CD8-positive, alpha-beta memory T cell (primary cell): ENCODE measurements at regions not wholly inside any gene's neighbourhood (a gene's known extent, or its start where the extent isn't known, plus 50 kb on each side); places are given as distances from the start of the nearest gene placed in this dataset.

Source experiments
- CTCF ChIA-PET: fragments of 350-600 bp; sonication (Branson Sonifier 250); formaldehyde crosslinking; loops from one replicate; lab custom pipeline; 2021; ENCODE audit warnings: antibody characterized with exemption; lab: Charles Lee
- POLR2A ChIA-PET: fragments of 350-600 bp; sonication (Branson Sonifier 250); formaldehyde crosslinking; loops from one replicate; lab custom pipeline; 2021; ENCODE audit warnings: antibody characterized with exemption; lab: Charles Lee
- DNase-seq, 5 donors: peaks; one replicate each; pipeline versions ENCODE4 v3.0.0 to v3.0.0-alpha.2; 2020 to 2022; ENCODE audit warnings: mixed read lengths in 1 of 5
- H3K27ac ChIP-seq: one replicate; pipeline ENCODE4 v1.7.0; 2013; ENCODE audit warnings: low read depth, mild to moderate bottlenecking, low read length, moderate library complexity
- H3K27me3 ChIP-seq: 2 replicates; pipeline ENCODE4 v1.7.0; 2013; ENCODE audit warnings: low read length, mild to moderate bottlenecking; ENCODE audit not compliant: insufficient read depth, poor library complexity, severe bottlenecking
- H3K36me3 ChIP-seq: 2 replicates; pipeline ENCODE4 v1.7.0; 2013; ENCODE audit warnings: mild to moderate bottlenecking, low read length, moderate library complexity; ENCODE audit not compliant: insufficient read depth
- H3K4me1 ChIP-seq: 2 replicates; pipeline ENCODE4 v1.7.0; 2013; ENCODE audit warnings: mild to moderate bottlenecking, low read length, moderate library complexity; ENCODE audit not compliant: insufficient read depth
- H3K4me3 ChIP-seq: 2 replicates; pipeline ENCODE4 v1.7.0; 2013; ENCODE audit warnings: mild to moderate bottlenecking, low read length
- H3K9me3 ChIP-seq: 2 replicates; pipeline ENCODE4 v1.7.0; 2013; ENCODE audit warnings: mild to moderate bottlenecking, low read length
- H3K27ac Mint-ChIP-seq, 8 donors: one replicate each; pipeline ENCODE4 v1.8.0; 2020 to 2021; ENCODE audit warnings: mixed read lengths in 8 of 8, mild to moderate bottlenecking in 6 of 8, inconsistent platforms in 3 of 8, moderate library complexity in 3 of 8
- H3K27me3 Mint-ChIP-seq, 2 donors: one replicate each; pipeline ENCODE4 v1.8.0; 2020 to 2021; ENCODE audit warnings: mixed read lengths in 2 of 2, mild to moderate bottlenecking in 1 of 2, moderate library complexity in 1 of 2
- H3K36me3 Mint-ChIP-seq, 3 donors: one replicate each; pipeline ENCODE4 v1.8.0; 2020 to 2021; ENCODE audit warnings: mixed read lengths in 3 of 3, inconsistent platforms in 1 of 3, mild to moderate bottlenecking in 1 of 3
- H3K4me1 Mint-ChIP-seq, 3 donors: one replicate each; pipeline ENCODE4 v1.8.0; 2020 to 2021; ENCODE audit warnings: mixed read lengths in 3 of 3, inconsistent platforms in 1 of 3, mild to moderate bottlenecking in 1 of 3
- H3K4me3 Mint-ChIP-seq, 7 donors: one replicate each; pipeline ENCODE4 v1.8.0; 2020 to 2021; ENCODE audit warnings: mixed read lengths in 7 of 7, mild to moderate bottlenecking in 6 of 7, moderate library complexity in 4 of 7, inconsistent platforms in 2 of 7
- H3K9me3 Mint-ChIP-seq, 5 donors: one replicate each; pipeline ENCODE4 v1.8.0; 2020 to 2022; ENCODE audit warnings: mixed read lengths in 5 of 5, mild to moderate bottlenecking in 3 of 5, moderate library complexity in 2 of 5, inconsistent platforms in 1 of 5

DNA sequence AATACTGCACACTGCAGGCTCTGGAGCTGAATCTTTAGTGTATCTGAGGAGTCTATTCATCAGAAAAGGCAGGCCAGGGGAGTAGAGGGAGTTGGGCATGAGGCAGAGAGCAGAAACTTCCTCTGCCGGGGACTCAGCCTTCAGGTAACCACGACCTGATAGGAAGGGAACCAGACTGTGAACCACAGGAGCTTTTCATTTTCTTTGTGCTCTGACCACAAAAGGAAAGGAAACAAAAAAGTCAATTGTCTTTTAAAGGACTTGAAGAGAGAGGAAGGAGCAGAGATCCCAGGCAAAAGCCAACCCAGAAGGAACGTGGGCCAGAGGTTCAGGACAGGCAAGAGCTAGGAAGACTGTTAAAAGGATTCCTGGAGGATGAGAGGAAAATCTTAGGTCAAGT, 573.3 kb downstream of the EPHB1 start:
- Mint-ChIP-seq H3K9me3 (peaks cover 0 to 3% (median 0%) of the 10 kb centered on the region in 5 donors), H3K36me3 (no peaks in the 10 kb centered on the region), H3K4me3 (no peak overlapping the region), H3K27me3 (no peaks in the 10 kb centered on the region), H3K27ac (no peak overlapping the region), H3K4me1 (no peaks in the 10 kb centered on the region)
- no peak for DNase-seq
- Histone ChIP-seq H3K36me3 (no peaks in the 10 kb centered on the region), H3K27ac (no peak overlapping the region), H3K9me3 (no peaks in the 10 kb centered on the region), H3K4me3 (no peak overlapping the region), H3K4me1 (no peaks in the 10 kb centered on the region), H3K27me3 (no peaks in the 10 kb centered on the region)
- ChIA-PET CTCF (no interaction called here), POLR2A (no interaction called here)

- H3K27me3 ChIP-seq = no peaks in the 10 kb centered on the region
- no peak overlapping the region for H3K4me3 ChIP-seq
- no peak overlapping the region for H3K4me3 Mint-ChIP-seq
- H3K4me1 Mint-ChIP-seq = no peaks in the 10 kb centered on the region
- ChIA-PET CTCF (no interaction called here), POLR2A (no interaction called here)
- no peaks in the 10 kb centered on the region for H3K36me3 ChIP-seq
- no peak overlapping the region for H3K27ac Mint-ChIP-seq
- no peaks in the 10 kb centered on the region for H3K36me3 Mint-ChIP-seq
- no peak overlapping the region for H3K27ac ChIP-seq
- no peaks in the 10 kb centered on the region for H3K4me1 ChIP-seq
- no peak for DNase-seq
- H3K9me3 ChIP-seq = no peaks in the 10 kb centered on the region
- no peaks in the 10 kb centered on the region for H3K27me3 Mint-ChIP-seq
- peaks cover 0 to 3% (median 0%) of the 10 kb centered on the region in 5 donors for H3K9me3 Mint-ChIP-seq
Observed at GRCh38 chr3:135368781-135369180, 573.7 kb downstream of the EPHB1 start.

GRCh38 chr3:135374571-135374970, 579.5 kb downstream of the EPHB1 start:
- H3K4me1 ChIP-seq = no peaks in the 10 kb centered on the region
- Mint-ChIP-seq H3K9me3 (peaks cover 0 to 7% (median 2%) of the 10 kb centered on the region in 5 donors), H3K4me3 (no peak overlapping the region), H3K36me3 (no peaks in the 10 kb centered on the region), H3K27ac (no peak overlapping the region), H3K4me1 (no peaks in the 10 kb centered on the region), H3K27me3 (no peaks in the 10 kb centered on the region)
- no peaks in the 10 kb centered on the region for H3K36me3 ChIP-seq
- no peak overlapping the region for H3K4me3 ChIP-seq
- ChIA-PET POLR2A (no interaction called here), CTCF (no interaction called here)
- no peaks in the 10 kb centered on the region for H3K9me3 ChIP-seq
- no peak for DNase-seq
- no peaks in the 10 kb centered on the region for H3K27me3 ChIP-seq
- H3K27ac ChIP-seq = no peak overlapping the region

GRCh38 chr3:135382188-135382587, 583.3 kb upstream of the PPP2R3A start:
- Histone ChIP-seq H3K27me3 (no peaks in the 10 kb centered on the region), H3K4me3 (no peak overlapping the region), H3K9me3 (no peaks in the 10 kb centered on the region), H3K36me3 (no peaks in the 10 kb centered on the region), H3K27ac (no peak overlapping the region), H3K4me1 (no peaks in the 10 kb centered on the region)
- Mint-ChIP-seq H3K4me1 (no peaks in the 10 kb centered on the region), H3K36me3 (peaks cover 0 to 3% (median 0%) of the 10 kb centered on the region in 3 donors), H3K27me3 (no peaks in the 10 kb centered on the region), H3K4me3 (no peak overlapping the region), H3K9me3 (peaks cover 0 to 7% (median 1%) of the 10 kb centered on the region in 5 donors), H3K27ac (no peak overlapping the region)
- DNase-seq = no peak
- ChIA-PET CTCF (no interaction called here), POLR2A (no interaction called here)

- ChIA-PET CTCF (no interaction called here), POLR2A (no interaction called here)
- no peak overlapping the region for H3K27ac Mint-ChIP-seq
- H3K9me3 Mint-ChIP-seq = peaks cover 0 to 7% (median 1%) of the 10 kb centered on the region in 5 donors
- Histone ChIP-seq H3K36me3 (no peaks in the 10 kb centered on the region), H3K4me3 (no peak overlapping the region), H3K4me1 (no peaks in the 10 kb centered on the region), H3K27ac (no peak overlapping the region), H3K9me3 (no peaks in the 10 kb centered on the region), H3K27me3 (no peaks in the 10 kb centered on the region)
- H3K4me3 Mint-ChIP-seq = no peak overlapping the region
- no peak for DNase-seq
- H3K36me3 Mint-ChIP-seq = peaks cover 0 to 3% (median 0%) of the 10 kb centered on the region in 3 donors
- no peaks in the 10 kb centered on the region for H3K4me1 Mint-ChIP-seq
- no peaks in the 10 kb centered on the region for H3K27me3 Mint-ChIP-seq
Observed at GRCh38 chr3:135382621-135383020, 582.9 kb upstream of the PPP2R3A start.

GRCh38 chr3:135383301-135383700, 582.2 kb upstream of the PPP2R3A start:
- Histone ChIP-seq H3K27ac (no peak overlapping the region), H3K27me3 (no peaks in the 10 kb centered on the region), H3K9me3 (no peaks in the 10 kb centered on the region), H3K36me3 (no peaks in the 10 kb centered on the region), H3K4me3 (no peak overlapping the region), H3K4me1 (no peaks in the 10 kb centered on the region)
- Mint-ChIP-seq H3K4me1 (no peaks in the 10 kb centered on the region), H3K27ac (no peak overlapping the region), H3K36me3 (peaks cover 0 to 3% (median 0%) of the 10 kb centered on the region in 3 donors), H3K27me3 (no peaks in the 10 kb centered on the region), H3K4me3 (no peak overlapping the region), H3K9me3 (peaks cover 0 to 7% (median 1%) of the 10 kb centered on the region in 5 donors)
- no peak for DNase-seq
- CTCF ChIA-PET = no interaction called here
- POLR2A ChIA-PET = no interaction called here

GRCh38 chr3:135392151-135392550, 573.4 kb upstream of the PPP2R3A start:
- Mint-ChIP-seq H3K4me1 (no peaks in the 10 kb centered on the region), H3K9me3 (peaks cover 3 to 9% (median 6%) of the 10 kb centered on the region in 5 donors), H3K27ac (no peak overlapping the region), H3K4me3 (no peak overlapping the region), H3K27me3 (no peaks in the 10 kb centered on the region), H3K36me3 (no peaks in the 10 kb centered on the region)
- Histone ChIP-seq H3K27ac (no peak overlapping the region), H3K27me3 (no peaks in the 10 kb centered on the region), H3K9me3 (no peaks in the 10 kb centered on the region), H3K36me3 (no peaks in the 10 kb centered on the region), H3K4me1 (no peaks in the 10 kb centered on the region), H3K4me3 (no peak overlapping the region)
- ChIA-PET POLR2A (no interaction called here), CTCF (no interaction called here)
- DNase-seq = no peak

DNA sequence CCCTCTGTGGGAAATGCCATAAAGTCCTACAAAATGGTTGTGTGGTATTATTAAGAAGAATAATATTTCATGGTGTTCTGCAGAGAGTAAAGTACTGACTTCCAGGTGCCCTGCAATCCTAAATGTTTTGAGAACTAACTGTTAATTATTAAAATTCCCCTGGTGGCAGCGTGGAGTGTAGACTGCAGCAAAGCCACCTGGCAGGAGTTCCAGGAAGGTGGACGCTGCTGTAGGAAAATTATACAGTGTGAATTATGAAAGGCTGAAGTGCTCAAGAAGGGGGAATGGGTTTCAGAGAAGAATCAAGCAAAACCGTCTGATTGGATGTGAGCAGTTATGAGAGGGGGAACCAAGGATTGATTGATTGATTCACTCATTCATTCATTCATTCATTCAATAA, 572.4 kb upstream of the PPP2R3A start:
- Mint-ChIP-seq H3K27ac (no peak overlapping the region), H3K4me1 (no peaks in the 10 kb centered on the region), H3K9me3 (peaks cover 3 to 9% (median 6%) of the 10 kb centered on the region in 5 donors), H3K36me3 (no peaks in the 10 kb centered on the region), H3K4me3 (no peak overlapping the region), H3K27me3 (no peaks in the 10 kb centered on the region)
- ChIA-PET CTCF (no interaction called here), POLR2A (no interaction called here)
- Histone ChIP-seq H3K27ac (no peak overlapping the region), H3K4me1 (no peaks in the 10 kb centered on the region), H3K9me3 (no peaks in the 10 kb centered on the region), H3K27me3 (no peaks in the 10 kb centered on the region), H3K36me3 (no peaks in the 10 kb centered on the region), H3K4me3 (no peak overlapping the region)
- no peak for DNase-seq
